A673 (cell line): ENCODE measurements at regions not wholly inside any gene's neighbourhood (a gene's known extent, or its start where the extent isn't known, plus 50 kb on each side); places are given as distances from the start of the nearest gene placed in this dataset.

Source experiments
- BruUV-seq: library from RNA; stranded (reverse); fragments of 400-500 nt; replicated peaks from 2 replicates; lab custom pipeline; 2021; lab: Mats Ljungman, UMichigan
- CTCF ChIA-PET: fragments of 300-600 bp; sonication (Branson Sonifier 250); formaldehyde crosslinking; loops from one replicate; lab custom pipeline; 2022; ENCODE audit warnings: antibody characterized with exemption; lab: Charles Lee
- POLR2A ChIA-PET: fragments of 300-600 bp; sonication (Branson Sonifier 250); formaldehyde crosslinking; loops from one replicate; lab custom pipeline; 2022; ENCODE audit warnings: antibody characterized with exemption; ENCODE audit not compliant: low non-redundant PET; lab: Charles Lee
- DNase-seq: peaks from one replicate; pipeline ENCODE4 v3.0.0-alpha.2; 2015; ENCODE audit warnings: low spot score
- H3K27ac ChIP-seq: fragments of 200-600 bp; sonication (generic); 2 replicates; pipeline ENCODE4 v1.5.1; 2016; ENCODE audit warnings: mixed run types, low read depth, mild to moderate bottlenecking, mixed read lengths, antibody characterized with exemption, low read length; ENCODE audit not compliant: poor library complexity, severe bottlenecking
- H3K27me3 ChIP-seq: fragments of 200-600 bp; sonication (generic); replicated peaks from 2 replicates; pipeline ENCODE4 v1.6.1; 2017; ENCODE audit warnings: mixed run types, low read depth, mild to moderate bottlenecking, mixed read lengths, antibody characterized with exemption, low read length; ENCODE audit not compliant: insufficient read depth, poor library complexity
- H3K36me3 ChIP-seq: fragments of 200-600 bp; sonication (generic); 2 replicates; pipeline ENCODE4 v1.6.1; 2016; ENCODE audit warnings: mixed run types, mild to moderate bottlenecking, mixed read lengths, antibody characterized with exemption, low read length; ENCODE audit not compliant: insufficient read depth, poor library complexity, severe bottlenecking
- H3K4me1 ChIP-seq: fragments of 200-600 bp; sonication (generic); 2 replicates; pipeline ENCODE4 v1.6.1; 2017; ENCODE audit warnings: mixed run types, mild to moderate bottlenecking, mixed read lengths, antibody characterized with exemption, low read length; ENCODE audit not compliant: insufficient read depth, poor library complexity, severe bottlenecking
- H3K4me3 ChIP-seq: fragments of 200-600 bp; sonication (generic); 2 replicates; pipeline ENCODE4 v1.5.1; 2016; ENCODE audit warnings: low read depth, mixed run types, mild to moderate bottlenecking, mixed read lengths, low read length; ENCODE audit not compliant: poor library complexity, severe bottlenecking
- H3K9me3 ChIP-seq: fragments of 200-600 bp; sonication (generic); 2 replicates; pipeline ENCODE4 v1.6.1; 2016; ENCODE audit warnings: mixed run types, low read depth, mild to moderate bottlenecking, mixed read lengths, antibody characterized with exemption, low read length; ENCODE audit not compliant: poor library complexity, severe bottlenecking
- CTCF ChIP-seq: fragments of 300-800, 200-600 bp; sonication (generic); conservative IDR thresholded peaks from 2 replicates; pipeline ENCODE4 v1.5.1; 2017; ENCODE audit warnings: low read depth, mild to moderate bottlenecking, antibody characterized with exemption, low read length, moderate library complexity, mixed read lengths
- EZH2 ChIP-seq: fragments of 200-600 bp; sonication (generic); IDR thresholded peaks from 2 replicates; pipeline ENCODE4 v1.6.1; 2017; ENCODE audit warnings: borderline replicate concordance, low read depth, mild to moderate bottlenecking, mixed read lengths, antibody characterized with exemption, low read length; ENCODE audit not compliant: poor library complexity, severe bottlenecking
- intact Hi-C: fragments of 100-400 bp; cut with micrococcal nuclease; formaldehyde crosslinking; loops from one replicate; pipeline ENCODE4 v1.10.0; 2022; ENCODE audit not compliant: unreplicated experiment

- H3K4me1 ChIP-seq: no peaks in the 10 kb centered on the region
- DNase-seq: no peak
- no TSS peak for BruUV-seq
- TF ChIP-seq EZH2 (no peak), CTCF (no peak)
- no peaks in the 10 kb centered on the region for H3K36me3 ChIP-seq
- H3K9me3 ChIP-seq: no peaks in the 10 kb centered on the region
- H3K27ac ChIP-seq: no peak overlapping the region
- CTCF ChIA-PET: no interaction called here
- POLR2A ChIA-PET: no interaction called here
- no peaks in the 10 kb centered on the region for H3K27me3 ChIP-seq
- intact Hi-C loops: no loop called here
- H3K4me3 ChIP-seq: no peak overlapping the region
Observed at GRCh38 chr2:61718965-61719364, 134.9 kb downstream of the FAM161A start.

- intact Hi-C loops: no loop called here
- H3K4me1 ChIP-seq: no peaks in the 10 kb centered on the region
- no TSS peak for BruUV-seq
- ChIA-PET CTCF (no interaction called here), POLR2A (no interaction called here)
- H3K9me3 ChIP-seq: no peaks in the 10 kb centered on the region
- TF ChIP-seq EZH2 (no peak), CTCF (no peak)
- H3K36me3 ChIP-seq: no peaks in the 10 kb centered on the region
- no peak overlapping the region for H3K4me3 ChIP-seq
- no peak for DNase-seq
- H3K27ac ChIP-seq: no peak overlapping the region
- H3K27me3 ChIP-seq: no peaks in the 10 kb centered on the region
Observed at GRCh38 chr2:61715506-61715905, 138.4 kb downstream of the FAM161A start.

- Histone ChIP-seq H3K36me3 (no peaks in the 10 kb centered on the region), H3K27me3 (no peaks in the 10 kb centered on the region), H3K4me3 (no peak overlapping the region), H3K9me3 (no peaks in the 10 kb centered on the region), H3K27ac (no peak overlapping the region), H3K4me1 (no peaks in the 10 kb centered on the region)
- POLR2A ChIA-PET: no interaction called here
- BruUV-seq: no TSS peak
- no peak for DNase-seq
- TF ChIP-seq EZH2 (no peak), CTCF (no peak)
- CTCF ChIA-PET: no interaction called here
- intact Hi-C loops: no loop called here
Observed at GRCh38 chr2:61714210-61714609, 139.7 kb downstream of the FAM161A start.
